ENCODE measurements at regions not wholly inside any gene's neighbourhood (a gene's known extent, or its start where the extent isn't known, plus 50 kb on each side); places are given as distances from the start of the nearest gene placed in this dataset.

GRCh38 chr18:9016633-9017166, 85.8 kb upstream of the NDUFV2 start (continued):
- no peak for TF ChIP-seq ZNF407 (IDR thresholded peaks at IDR 0.05; ENCODE audit: low read depth)
- TF ChIP-seq, protein P1, sequence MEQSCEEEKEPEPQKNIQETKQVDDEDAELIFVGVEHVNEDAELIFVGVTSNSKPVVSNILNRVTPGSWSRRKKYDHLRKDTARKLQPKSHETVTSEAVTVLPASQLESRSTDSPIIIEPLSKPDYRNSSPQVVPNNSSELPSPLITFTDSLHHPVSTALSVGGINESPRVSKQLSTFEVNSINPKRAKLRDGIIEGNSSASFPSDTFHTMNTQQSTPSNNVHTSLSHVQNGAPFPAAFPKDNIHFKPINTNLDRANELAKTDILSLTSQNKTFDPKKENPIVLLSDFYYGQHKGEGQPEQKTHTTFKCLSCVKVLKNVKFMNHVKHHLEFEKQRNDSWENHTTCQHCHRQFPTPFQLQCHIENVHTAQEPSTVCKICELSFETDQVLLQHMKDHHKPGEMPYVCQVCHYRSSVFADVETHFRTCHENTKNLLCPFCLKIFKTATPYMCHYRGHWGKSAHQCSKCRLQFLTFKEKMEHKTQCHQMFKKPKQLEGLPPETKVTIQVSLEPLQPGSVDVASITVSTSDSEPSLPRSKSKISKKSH (CRISPR knock-in tag; IDR thresholded peaks at IDR 0.05): no peak
- no peak for TF ChIP-seq KDM4B (IDR thresholded peaks at IDR 0.05; ENCODE audit: borderline replicate concordance in 2 of 2, low read depth in 1 of 2)
- peak; percentile 96 for TF ChIP-seq ESRRA (IDR thresholded peaks at IDR 0.05; ENCODE audit: borderline replicate concordance, low read depth)
- no peak for TF ChIP-seq CGGBP1 (CRISPR knock-in tag; IDR thresholded peaks at IDR 0.05)
- no peak for TF ChIP-seq KDM5B (IDR thresholded peaks at IDR 0.05; ENCODE audit: insufficient replicate concordance, low read depth, low read length)
- TF ChIP-seq NR4A1 (CRISPR knock-in tag; IDR thresholded peaks at IDR 0.05): no peak
- TF ChIP-seq NR4A1 (tag; IDR thresholded peaks at IDR 0.05): peak; percentile 65

Measured in K562 (cell line).